HG03520 (cell line): ENCODE measurements at regions not wholly inside any gene's neighbourhood (a gene's known extent, or its start where the extent isn't known, plus 50 kb on each side); places are given as distances from the start of the nearest gene placed in this dataset.

Experiments used
- ATAC-seq: cut with Tn5 transposase; IDR thresholded peaks from one replicate; pipeline ENCODE4 v1.9.1; 2021; ENCODE audit warnings: mild to moderate bottlenecking, moderate library complexity; ENCODE audit not compliant: unreplicated experiment

GRCh38 chr14:101064121-101064661, 160.7 kb upstream of the RTL1 start:
- ATAC-seq, result no peak

GRCh38 chr14:101064718-101065117, 161.2 kb upstream of the RTL1 start:
- ATAC-seq, result no peak

- no peak for ATAC-seq
Measured at GRCh38 chr14:101065246-101065645, 161.7 kb upstream of the RTL1 start.

GRCh38 chr14:101065696-101066694, 162.5 kb upstream of the RTL1 start:
- no peak for ATAC-seq

GRCh38 chr14:101066826-101067510, 163.4 kb upstream of the RTL1 start:
- no peak for ATAC-seq

GRCh38 chr14:101068313-101069227, 165.0 kb upstream of the RTL1 start:
- no peak for ATAC-seq

GRCh38 chr14:101069228-101069549, 165.7 kb upstream of the RTL1 start:
- ATAC-seq, result no peak

GRCh38 chr14:101069666-101070362, 166.3 kb upstream of the RTL1 start:
- no peak for ATAC-seq

GRCh38 chr14:101070540-101071492, 167.3 kb upstream of the RTL1 start:
- ATAC-seq, result no peak

- ATAC-seq, result no peak
Measured at GRCh38 chr14:101071493-101071906, 168.0 kb upstream of the RTL1 start.

- ATAC-seq, result no peak
Measured at GRCh38 chr14:101072070-101072469, 168.5 kb upstream of the RTL1 start.

GRCh38 chr14:101072531-101072930, 169.0 kb upstream of the RTL1 start:
- no peak for ATAC-seq

- ATAC-seq, result peak; percentile 75
Measured at GRCh38 chr14:101072945-101073597, 169.5 kb upstream of the RTL1 start.

GRCh38 chr14:101073598-101073965, 170.1 kb upstream of the RTL1 start:
- ATAC-seq, result no peak

- ATAC-seq, result no peak
Measured at GRCh38 chr14:101074196-101075024, 170.9 kb upstream of the RTL1 start.

GRCh38 chr14:101075025-101075800, 171.7 kb upstream of the RTL1 start:
- ATAC-seq, result no peak
